K562 (cell line): ENCODE measurements at regions not wholly inside any gene's neighbourhood (a gene's known extent, or its start where the extent isn't known, plus 50 kb on each side); places are given as distances from the start of the nearest gene placed in this dataset.

Experiments used
- ATAC-seq: fragments of 200-7000 bp; cut with Tn5 transposase; 3 replicates; pipeline ENCODE4 v1.9.1; 2020; ENCODE audit warnings: moderate library complexity
- BruUV-seq: library from RNA; stranded (reverse); fragments of 400-500 nt; replicated peaks from 2 replicates; lab custom pipeline; 2021; lab: Mats Ljungman, UMichigan
- CTCF ChIA-PET: fragments of 300-600 bp; formaldehyde crosslinking; extraction: SDS; loops from one replicate; lab custom pipeline; 2021; ENCODE audit warnings: low intra/inter-chr PET ratio; lab: Yijun Ruan, JAX
- POLR2A ChIA-PET: fragments of 300-600, 350-650 bp; sonication (Branson Sonifier 250); formaldehyde crosslinking; extraction: SDS; loops from one replicate; lab custom pipeline; 2021; ENCODE audit warnings: antibody characterized with exemption, inconsistent platforms; lab: Yijun Ruan, JAX
- DNase-seq, 4 experiments: peaks; one replicate each; pipeline versions ENCODE4 v3.0.0 to v3.0.0-alpha.2; 2011 to 2018; ENCODE audit warnings: low spot score in 3 of 4, mixed read lengths in 3 of 4; ENCODE audit errors: extremely low read depth in 1 of 4
- FAIRE-seq: peaks from 2 replicates; lab custom pipeline; 2011; peaks lifted over from hg19 to GRCh38; lab: Jason Lieb, UNC
- H2AFZ ChIP-seq: 2 replicates; pipeline ENCODE4 v1.6.0; 2011; ENCODE audit warnings: low read depth, low read length, control low read depth, inconsistent platforms
- H3K27ac ChIP-seq: fragments of 200-600 bp; 3 replicates; pipeline ENCODE4 v1.8.0; 2011; ENCODE audit warnings: low read depth, mild to moderate bottlenecking, control low read depth, inconsistent platforms, low read length, moderate library complexity, mixed read lengths; ENCODE audit errors: extremely low read depth
- H3K27me3 ChIP-seq, 2 experiments: fragments of 300-600 bp in 1 of 2; 2 replicates in 1 of 2; 3 replicates in 1 of 2; pipeline versions ENCODE4 v1.6.0 to v1.8.0; 2011; ENCODE audit warnings: inconsistent platforms in 2 of 2, low read length in 2 of 2, mild to moderate bottlenecking in 1 of 2, mixed read lengths in 1 of 2, moderate library complexity in 1 of 2; ENCODE audit not compliant: control insufficient read depth in 2 of 2, insufficient read depth in 2 of 2
- H3K36me3 ChIP-seq: fragments of 300-600 bp; 3 replicates; pipeline ENCODE4 v1.8.0; 2011; ENCODE audit warnings: mild to moderate bottlenecking, low read length, inconsistent platforms; ENCODE audit not compliant: control insufficient read depth, insufficient read depth
- H3K4me1 ChIP-seq, 2 experiments: fragments of 200-600 bp in 1 of 2; replicated peaks in 1 of 2; 2 replicates in 1 of 2; 3 replicates in 1 of 2; pipeline versions ENCODE4 v1.5.1 to v1.8.0; 2011; ENCODE audit warnings: inconsistent platforms in 2 of 2, low read length in 2 of 2, mild to moderate bottlenecking in 1 of 2, mixed read lengths in 1 of 2, moderate library complexity in 1 of 2; ENCODE audit not compliant: control insufficient read depth in 2 of 2, insufficient read depth in 2 of 2
- H3K4me2 ChIP-seq: 2 replicates; pipeline ENCODE4 v1.6.1; 2011; ENCODE audit warnings: low read length, control low read depth, inconsistent platforms, mixed read lengths; ENCODE audit not compliant: insufficient read depth
- H3K4me3 ChIP-seq: fragments of 200-600 bp; sonication (generic), shearing (Covaris generic); 2 replicates; pipeline ENCODE4 v1.5.1; 2016; ENCODE audit warnings: control low read depth, inconsistent platforms
- H3K79me2 ChIP-seq: fragments of 200-600 bp; 3 replicates; pipeline ENCODE4 v1.8.0; 2011; ENCODE audit warnings: low read length, inconsistent platforms; ENCODE audit not compliant: control insufficient read depth, insufficient read depth
- H3K9ac ChIP-seq, 2 experiments: 2 replicates each; pipeline versions ENCODE4 v1.6.0 to v1.6.1; 2011; ENCODE audit warnings: low read depth in 2 of 2, low read length in 2 of 2, control low read depth in 1 of 2, inconsistent platforms in 1 of 2, mild to moderate bottlenecking in 1 of 2, mixed read lengths in 1 of 2; ENCODE audit not compliant: insufficient read depth in 1 of 2
- H3K9me1 ChIP-seq: one replicate; pipeline ENCODE4 v1.6.0; 2011; ENCODE audit warnings: inconsistent platforms, mild to moderate bottlenecking, low read length, moderate library complexity; ENCODE audit not compliant: control insufficient read depth, insufficient read depth
- H3K9me3 ChIP-seq: replicated peaks from 2 replicates; pipeline ENCODE4 v1.5.1; 2011; ENCODE audit warnings: low read depth, low read length, inconsistent platforms; ENCODE audit not compliant: control insufficient read depth, insufficient read depth
- H4K20me1 ChIP-seq: replicated peaks from 2 replicates; pipeline ENCODE4 v1.6.1; 2011; ENCODE audit warnings: low read length, inconsistent platforms, mixed read lengths; ENCODE audit not compliant: control insufficient read depth, insufficient read depth
- ADNP ChIP-seq: fragments of 200-800 bp; sonication (Bioruptor generic); IDR thresholded peaks from 2 replicates; pipeline ENCODE4 v1.6.1; 2016; ENCODE audit warnings: missing genetic modification characterization, missing compliant biosample characterization
- ATF1 ChIP-seq, 2 experiments: fragments of 450-650 bp in 1 of 2; IDR thresholded peaks; 2 replicates each; pipeline ENCODE4 v1.6.1; 2016; ENCODE audit warnings: missing compliant biosample characterization in 1 of 2, missing genetic modification characterization in 1 of 2
- C11orf30 ChIP-seq: fragments of 450-650 bp; IDR thresholded peaks from 2 replicates; pipeline ENCODE4 v1.6.1; 2016; ENCODE audit warnings: low read depth, mild to moderate bottlenecking
- ETV1 ChIP-seq: fragments of 450-650 bp; conservative IDR thresholded peaks from 2 replicates; pipeline ENCODE4 v1.6.1; 2016; ENCODE audit warnings: missing genetic modification characterization, control low read depth, low read depth, missing compliant biosample characterization
- MIER1 ChIP-seq: fragments of 450-650 bp; IDR thresholded peaks from 2 replicates; pipeline ENCODE4 v1.6.1; 2016; ENCODE audit warnings: antibody characterized with exemption, mild to moderate bottlenecking, low read depth
- MTF1 ChIP-seq: fragments of 250-450 bp; sonication (Bioruptor Pico); IDR thresholded peaks from 2 replicates; pipeline ENCODE4 v1.9.0; 2021; ENCODE audit warnings: moderate library complexity, mild to moderate bottlenecking, inconsistent platforms, borderline replicate concordance
- RAD51 ChIP-seq: fragments of 450-650 bp; IDR thresholded peaks from 2 replicates; pipeline ENCODE4 v1.7.1; 2016; ENCODE audit warnings: low read depth, mild to moderate bottlenecking, borderline replicate concordance
- SRF ChIP-seq, 2 experiments: fragments of 250-450, 450-650 bp in 1 of 2; sonication (Bioruptor Pico) in 1 of 2; sonication (generic) in 1 of 2; formaldehyde crosslinking; IDR thresholded peaks; 2 replicates each; pipeline versions ENCODE4 v1.5.0 to v1.5.1; 2020 to 2022; ENCODE audit warnings: mild to moderate bottlenecking in 1 of 2, missing genetic modification reagents in 1 of 2
- ZBTB49 ChIP-seq: sonication (generic); formaldehyde crosslinking; IDR thresholded peaks from 2 replicates; pipeline ENCODE4 v1.8.0; 2022; ENCODE audit warnings: missing genetic modification reagents, mild to moderate bottlenecking, borderline replicate concordance
- WGBS: fragments of 100-300 bp; shearing (Covaris generic); methylation state at CpG from one replicate; pipeline ENCODE4 v1.1.6; 2016; ENCODE audit warnings: low coverage, mixed read lengths; ENCODE audit not compliant: insufficient coverage; ENCODE audit errors: missing lambda C conversion rate; 5-methylcytosine and 5-hydroxymethylcytosine counted together
- in situ Hi-C: fragments of 300-500 bp; cut with MboI; formaldehyde crosslinking; loops from 4 replicates; pipeline ENCODE4 v1.15.0; 2018; ENCODE audit warnings: inconsistent platforms, mixed read lengths
- intact Hi-C: fragments of 100-400 bp; cut with micrococcal nuclease; formaldehyde crosslinking; loops from 2 replicates; pipeline ENCODE4 v1.14.2; 2022
- TF ChIP-seq, protein P1 (sequence below): fragments of 250-450 bp; sonication (Bioruptor Pico); IDR thresholded peaks from 2 replicates; pipeline ENCODE4 v1.8.0; 2022; ENCODE audit warnings: moderate library complexity, mild to moderate bottlenecking, inconsistent platforms
- TF ChIP-seq, protein P2 (sequence below): fragments of 250-450 bp; sonication (Bioruptor Pico); IDR thresholded peaks from 2 replicates; pipeline ENCODE4 v1.4.0; 2020
- TF ChIP-seq, protein P3 (sequence below): fragments of 450-650 bp; IDR thresholded peaks from 2 replicates; pipeline ENCODE4 v1.7.0; 2016; ENCODE audit warnings: borderline replicate concordance
- TF ChIP-seq, protein P4 (sequence below): fragments of 250-450 bp; sonication (Bioruptor Pico); IDR thresholded peaks from 2 replicates; pipeline ENCODE4 v1.5.0; 2021
- TF ChIP-seq, protein P5 (sequence below): fragments of 450-650 bp; formaldehyde crosslinking; IDR thresholded peaks from 2 replicates; pipeline ENCODE4 v1.4.0; 2022; ENCODE audit warnings: mild to moderate bottlenecking, moderate library complexity

DNA sequence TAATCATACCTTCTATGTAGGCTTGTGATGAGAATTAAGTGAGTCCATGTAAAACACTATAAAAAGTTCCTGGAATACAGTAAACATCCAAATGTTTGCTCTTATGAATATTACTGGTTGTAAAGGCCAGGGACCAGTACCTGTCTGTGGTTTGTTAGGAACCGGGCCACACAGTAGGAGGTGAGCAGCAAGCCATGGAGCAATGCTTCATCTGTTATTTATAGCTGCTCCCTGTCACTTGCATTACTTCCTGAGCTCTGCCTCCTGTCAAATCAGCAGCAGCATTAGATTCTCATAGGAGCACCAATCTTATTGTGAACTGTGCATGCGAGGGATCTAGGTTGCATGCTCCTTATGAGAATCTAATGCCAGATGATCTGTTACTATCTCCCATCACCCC, 662.0 kb upstream of the ANKRD30A start:
- Histone ChIP-seq H3K9me1 (no peaks in the 10 kb centered on the region), H3K4me1 (no peaks in the 10 kb centered on the region), H2AFZ (no peak overlapping the region), H3K9me3 (no peaks in the 10 kb centered on the region; the same call in 1 of the 2 replicates), H3K27ac (no peak overlapping the region), H3K79me2 (no peaks in the 10 kb centered on the region), H4K20me1 (no peaks in the 10 kb centered on the region), H3K4me3 (no peak overlapping the region), H3K4me2 (no peak overlapping the region), H3K9ac (no peak overlapping the region), H3K36me3 (no peaks in the 10 kb centered on the region), H3K27me3 (no peaks in the 10 kb centered on the region)
- no TSS peak for BruUV-seq
- ChIA-PET CTCF (no interaction called here), POLR2A (no interaction called here)
- no peak for ATAC-seq
- no peak for FAIRE-seq
- WGBS = 0% methylated on average over 2 of the region's 2 CpGs
- in situ Hi-C loops = no loop called here
- no peak for DNase-seq
- intact Hi-C loops = no loop called here
- TF ChIP-seq ETV1 (tag) = no peak
- no peak for TF ChIP-seq ADNP (tag)
- TF ChIP-seq, protein P1, sequence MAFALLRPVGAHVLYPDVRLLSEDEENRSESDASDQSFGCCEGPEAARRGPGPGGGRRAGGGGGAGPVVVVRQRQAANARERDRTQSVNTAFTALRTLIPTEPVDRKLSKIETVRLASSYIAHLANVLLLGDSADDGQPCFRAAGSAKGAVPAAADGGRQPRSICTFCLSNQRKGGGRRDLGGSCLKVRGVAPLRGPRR (CRISPR knock-in tag) = no peak
- TF ChIP-seq, protein P2, sequence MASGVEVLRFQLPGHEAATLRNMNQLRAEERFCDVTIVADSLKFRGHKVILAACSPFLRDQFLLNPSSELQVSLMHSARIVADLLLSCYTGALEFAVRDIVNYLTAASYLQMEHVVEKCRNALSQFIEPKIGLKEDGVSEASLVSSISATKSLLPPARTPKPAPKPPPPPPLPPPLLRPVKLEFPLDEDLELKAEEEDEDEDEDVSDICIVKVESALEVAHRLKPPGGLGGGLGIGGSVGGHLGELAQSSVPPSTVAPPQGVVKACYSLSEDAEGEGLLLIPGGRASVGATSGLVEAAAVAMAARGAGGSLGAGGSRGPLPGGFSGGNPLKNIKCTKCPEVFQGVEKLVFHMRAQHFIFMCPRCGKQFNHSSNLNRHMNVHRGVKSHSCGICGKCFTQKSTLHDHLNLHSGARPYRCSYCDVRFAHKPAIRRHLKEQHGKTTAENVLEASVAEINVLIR = no peak
- no peak for TF ChIP-seq MTF1 (CRISPR knock-in tag)
- TF ChIP-seq, protein P3, sequence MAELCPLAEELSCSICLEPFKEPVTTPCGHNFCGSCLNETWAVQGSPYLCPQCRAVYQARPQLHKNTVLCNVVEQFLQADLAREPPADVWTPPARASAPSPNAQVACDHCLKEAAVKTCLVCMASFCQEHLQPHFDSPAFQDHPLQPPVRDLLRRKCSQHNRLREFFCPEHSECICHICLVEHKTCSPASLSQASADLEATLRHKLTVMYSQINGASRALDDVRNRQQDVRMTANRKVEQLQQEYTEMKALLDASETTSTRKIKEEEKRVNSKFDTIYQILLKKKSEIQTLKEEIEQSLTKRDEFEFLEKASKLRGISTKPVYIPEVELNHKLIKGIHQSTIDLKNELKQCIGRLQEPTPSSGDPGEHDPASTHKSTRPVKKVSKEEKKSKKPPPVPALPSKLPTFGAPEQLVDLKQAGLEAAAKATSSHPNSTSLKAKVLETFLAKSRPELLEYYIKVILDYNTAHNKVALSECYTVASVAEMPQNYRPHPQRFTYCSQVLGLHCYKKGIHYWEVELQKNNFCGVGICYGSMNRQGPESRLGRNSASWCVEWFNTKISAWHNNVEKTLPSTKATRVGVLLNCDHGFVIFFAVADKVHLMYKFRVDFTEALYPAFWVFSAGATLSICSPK = no peak
- no peak for TF ChIP-seq RAD51
- TF ChIP-seq, protein P4, sequence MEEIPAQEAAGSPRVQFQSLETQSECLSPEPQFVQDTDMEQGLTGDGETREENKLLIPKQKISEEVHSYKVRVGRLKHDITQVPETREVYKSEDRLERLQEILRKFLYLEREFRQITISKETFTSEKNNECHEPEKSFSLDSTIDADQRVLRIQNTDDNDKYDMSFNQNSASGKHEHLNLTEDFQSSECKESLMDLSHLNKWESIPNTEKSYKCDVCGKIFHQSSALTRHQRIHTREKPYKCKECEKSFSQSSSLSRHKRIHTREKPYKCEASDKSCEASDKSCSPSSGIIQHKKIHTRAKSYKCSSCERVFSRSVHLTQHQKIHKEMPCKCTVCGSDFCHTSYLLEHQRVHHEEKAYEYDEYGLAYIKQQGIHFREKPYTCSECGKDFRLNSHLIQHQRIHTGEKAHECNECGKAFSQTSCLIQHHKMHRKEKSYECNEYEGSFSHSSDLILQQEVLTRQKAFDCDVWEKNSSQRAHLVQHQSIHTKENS (CRISPR knock-in tag) = no peak
- TF ChIP-seq ZBTB49 (CRISPR knock-in tag) = no peak
- TF ChIP-seq, protein P5, sequence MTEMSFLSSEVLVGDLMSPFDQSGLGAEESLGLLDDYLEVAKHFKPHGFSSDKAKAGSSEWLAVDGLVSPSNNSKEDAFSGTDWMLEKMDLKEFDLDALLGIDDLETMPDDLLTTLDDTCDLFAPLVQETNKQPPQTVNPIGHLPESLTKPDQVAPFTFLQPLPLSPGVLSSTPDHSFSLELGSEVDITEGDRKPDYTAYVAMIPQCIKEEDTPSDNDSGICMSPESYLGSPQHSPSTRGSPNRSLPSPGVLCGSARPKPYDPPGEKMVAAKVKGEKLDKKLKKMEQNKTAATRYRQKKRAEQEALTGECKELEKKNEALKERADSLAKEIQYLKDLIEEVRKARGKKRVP = no peak
- TF ChIP-seq MIER1 = no peak
- no peak for TF ChIP-seq C11orf30
- TF ChIP-seq ATF1 (CRISPR knock-in tag; IDR thresholded peaks at IDR 0.05) = no peak
- TF ChIP-seq ATF1 (tag; IDR thresholded peaks at IDR 0.05) = no peak
- TF ChIP-seq SRF (CRISPR knock-in tag; IDR thresholded peaks at IDR 0.05) = no peak
